HEK293T (cell line): ENCODE measurements at regions not wholly inside any gene's neighbourhood (a gene's known extent, or its start where the extent isn't known, plus 50 kb on each side); places are given as distances from the start of the nearest gene placed in this dataset.

ENCODE experiments used
- FOXK2 ChIP-seq: fragments of 450-650 bp; IDR thresholded peaks from 2 replicates; pipeline ENCODE4 v1.6.1; 2016; ENCODE audit warnings: mild to moderate bottlenecking
- ZNF384 ChIP-seq: fragments of 450-650 bp; IDR thresholded peaks from 2 replicates; pipeline ENCODE4 v1.6.1; 2016

DNA sequence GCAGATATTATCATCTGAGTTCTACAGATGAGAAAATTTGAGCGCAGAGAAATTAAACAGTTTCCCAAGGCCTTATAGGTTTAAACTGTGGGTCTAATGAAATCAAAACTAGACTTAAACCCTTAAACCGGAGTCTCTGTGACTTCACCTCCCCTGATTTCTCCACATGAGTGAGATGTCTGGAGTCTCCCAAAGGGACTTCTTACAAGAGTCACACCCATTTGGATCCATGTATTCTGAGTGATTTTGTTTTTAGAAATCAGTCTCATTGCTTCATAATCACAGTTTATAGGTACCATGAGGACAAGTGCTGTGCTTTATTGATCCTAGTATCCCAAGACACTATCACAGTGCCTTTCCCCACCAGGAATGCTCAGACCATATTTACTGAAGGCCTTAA, 206.0 kb upstream of the JUN start:
- TF ChIP-seq ZNF384 (no peak), FOXK2 (no peak)
